ENCODE measurements at regions not wholly inside any gene's neighbourhood (a gene's known extent, or its start where the extent isn't known, plus 50 kb on each side); places are given as distances from the start of the nearest gene placed in this dataset.

DNA sequence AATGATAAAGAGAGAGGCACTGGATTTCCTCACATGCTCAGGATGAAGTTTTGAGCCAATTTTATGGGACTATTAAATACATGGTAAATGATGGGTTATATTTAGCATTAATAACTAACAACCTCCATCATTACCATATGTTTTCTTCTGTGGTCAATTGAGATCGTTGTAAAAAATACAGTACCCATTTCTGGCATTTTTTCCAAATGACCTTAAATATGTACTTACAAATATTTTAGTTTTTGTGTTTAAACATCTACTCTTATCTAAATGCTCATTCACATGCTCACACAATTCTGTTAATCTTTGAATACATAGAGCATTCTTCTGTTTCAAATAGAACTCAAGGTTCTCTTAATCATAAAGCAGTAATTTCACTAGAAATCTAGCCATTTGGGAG lies 330.0 kb upstream of the BRINP3 start:
- Histone ChIP-seq H3K9ac (ENCODE audit: control insufficient read depth, insufficient read depth, low read length) (no peak overlapping the region), H3K9me3 (replicated peaks; ENCODE audit: control insufficient read depth, insufficient read depth, low read length) (no peaks in the 10 kb centered on the region), H3K4me3 (no peak overlapping the region), H4K20me1 (ENCODE audit: control insufficient read depth, insufficient read depth) (no peaks in the 10 kb centered on the region), H3K79me2 (ENCODE audit: control insufficient read depth, insufficient read depth, low read length) (no peaks in the 10 kb centered on the region), H3K4me2 (ENCODE audit: control insufficient read depth, insufficient read depth) (no peak overlapping the region), H2AFZ (ENCODE audit: control insufficient read depth, low read depth, low read length) (no peak overlapping the region), H3K27ac (ENCODE audit: control insufficient read depth, insufficient read depth) (no peak overlapping the region), H3K27me3 (replicated peaks in 1 of 2; ENCODE audit: control insufficient read depth in 2 of 2, insufficient read depth in 2 of 2, low read length in 1 of 2) (no peaks in the 10 kb centered on the region), H3K4me1 (ENCODE audit: control insufficient read depth, insufficient read depth, low read length) (no peaks in the 10 kb centered on the region), H3K36me3 (ENCODE audit: control insufficient read depth in 2 of 2, insufficient read depth in 2 of 2, low read length in 1 of 2) (no peaks in the 10 kb centered on the region)
- ChIA-PET SMC1A (ENCODE audit: uncharacterized antibody, unreplicated experiment) (no interaction called here), CTCF (no interaction called here), POLR2A (no interaction called here), RAD21 (ENCODE audit: unreplicated experiment) (no interaction called here)
- no peak for ATAC-seq
- intact Hi-C loops (cut with micrococcal nuclease; ENCODE audit: unreplicated experiment): no loop called here
- in situ Hi-C loops (cut with MboI): no loop called here
- no peak for FAIRE-seq
- DNase-seq (ENCODE audit: low read depth, low spot score): no peak
- TF ChIP-seq, protein P1, sequence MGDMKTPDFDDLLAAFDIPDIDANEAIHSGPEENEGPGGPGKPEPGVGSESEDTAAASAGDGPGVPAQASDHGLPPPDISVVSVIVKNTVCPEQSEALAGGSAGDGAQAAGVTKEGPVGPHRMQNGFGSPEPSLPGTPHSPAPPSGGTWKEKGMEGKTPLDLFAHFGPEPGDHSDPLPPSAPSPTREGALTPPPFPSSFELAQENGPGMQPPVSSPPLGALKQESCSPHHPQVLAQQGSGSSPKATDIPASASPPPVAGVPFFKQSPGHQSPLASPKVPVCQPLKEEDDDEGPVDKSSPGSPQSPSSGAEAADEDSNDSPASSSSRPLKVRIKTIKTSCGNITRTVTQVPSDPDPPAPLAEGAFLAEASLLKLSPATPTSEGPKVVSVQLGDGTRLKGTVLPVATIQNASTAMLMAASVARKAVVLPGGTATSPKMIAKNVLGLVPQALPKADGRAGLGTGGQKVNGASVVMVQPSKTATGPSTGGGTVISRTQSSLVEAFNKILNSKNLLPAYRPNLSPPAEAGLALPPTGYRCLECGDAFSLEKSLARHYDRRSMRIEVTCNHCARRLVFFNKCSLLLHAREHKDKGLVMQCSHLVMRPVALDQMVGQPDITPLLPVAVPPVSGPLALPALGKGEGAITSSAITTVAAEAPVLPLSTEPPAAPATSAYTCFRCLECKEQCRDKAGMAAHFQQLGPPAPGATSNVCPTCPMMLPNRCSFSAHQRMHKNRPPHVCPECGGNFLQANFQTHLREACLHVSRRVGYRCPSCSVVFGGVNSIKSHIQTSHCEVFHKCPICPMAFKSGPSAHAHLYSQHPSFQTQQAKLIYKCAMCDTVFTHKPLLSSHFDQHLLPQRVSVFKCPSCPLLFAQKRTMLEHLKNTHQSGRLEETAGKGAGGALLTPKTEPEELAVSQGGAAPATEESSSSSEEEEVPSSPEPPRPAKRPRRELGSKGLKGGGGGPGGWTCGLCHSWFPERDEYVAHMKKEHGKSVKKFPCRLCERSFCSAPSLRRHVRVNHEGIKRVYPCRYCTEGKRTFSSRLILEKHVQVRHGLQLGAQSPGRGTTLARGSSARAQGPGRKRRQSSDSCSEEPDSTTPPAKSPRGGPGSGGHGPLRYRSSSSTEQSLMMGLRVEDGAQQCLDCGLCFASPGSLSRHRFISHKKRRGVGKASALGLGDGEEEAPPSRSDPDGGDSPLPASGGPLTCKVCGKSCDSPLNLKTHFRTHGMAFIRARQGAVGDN (IDR thresholded peaks at IDR 0.05): no peak
- TF ChIP-seq, protein P2, sequence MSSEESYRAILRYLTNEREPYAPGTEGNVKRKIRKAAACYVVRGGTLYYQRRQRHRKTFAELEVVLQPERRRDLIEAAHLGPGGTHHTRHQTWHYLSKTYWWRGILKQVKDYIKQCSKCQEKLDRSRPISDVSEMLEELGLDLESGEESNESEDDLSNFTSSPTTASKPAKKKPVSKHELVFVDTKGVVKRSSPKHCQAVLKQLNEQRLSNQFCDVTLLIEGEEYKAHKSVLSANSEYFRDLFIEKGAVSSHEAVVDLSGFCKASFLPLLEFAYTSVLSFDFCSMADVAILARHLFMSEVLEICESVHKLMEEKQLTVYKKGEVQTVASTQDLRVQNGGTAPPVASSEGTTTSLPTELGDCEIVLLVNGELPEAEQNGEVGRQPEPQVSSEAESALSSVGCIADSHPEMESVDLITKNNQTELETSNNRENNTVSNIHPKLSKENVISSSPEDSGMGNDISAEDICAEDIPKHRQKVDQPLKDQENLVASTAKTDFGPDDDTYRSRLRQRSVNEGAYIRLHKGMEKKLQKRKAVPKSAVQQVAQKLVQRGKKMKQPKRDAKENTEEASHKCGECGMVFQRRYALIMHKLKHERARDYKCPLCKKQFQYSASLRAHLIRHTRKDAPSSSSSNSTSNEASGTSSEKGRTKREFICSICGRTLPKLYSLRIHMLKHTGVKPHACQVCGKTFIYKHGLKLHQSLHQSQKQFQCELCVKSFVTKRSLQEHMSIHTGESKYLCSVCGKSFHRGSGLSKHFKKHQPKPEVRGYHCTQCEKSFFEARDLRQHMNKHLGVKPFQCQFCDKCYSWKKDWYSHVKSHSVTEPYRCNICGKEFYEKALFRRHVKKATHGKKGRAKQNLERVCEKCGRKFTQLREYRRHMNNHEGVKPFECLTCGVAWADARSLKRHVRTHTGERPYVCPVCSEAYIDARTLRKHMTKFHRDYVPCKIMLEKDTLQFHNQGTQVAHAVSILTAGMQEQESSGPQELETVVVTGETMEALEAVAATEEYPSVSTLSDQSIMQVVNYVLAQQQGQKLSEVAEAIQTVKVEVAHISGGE (CRISPR knock-in tag; IDR thresholded peaks at IDR 0.05): no peak
- TF ChIP-seq, protein P3, sequence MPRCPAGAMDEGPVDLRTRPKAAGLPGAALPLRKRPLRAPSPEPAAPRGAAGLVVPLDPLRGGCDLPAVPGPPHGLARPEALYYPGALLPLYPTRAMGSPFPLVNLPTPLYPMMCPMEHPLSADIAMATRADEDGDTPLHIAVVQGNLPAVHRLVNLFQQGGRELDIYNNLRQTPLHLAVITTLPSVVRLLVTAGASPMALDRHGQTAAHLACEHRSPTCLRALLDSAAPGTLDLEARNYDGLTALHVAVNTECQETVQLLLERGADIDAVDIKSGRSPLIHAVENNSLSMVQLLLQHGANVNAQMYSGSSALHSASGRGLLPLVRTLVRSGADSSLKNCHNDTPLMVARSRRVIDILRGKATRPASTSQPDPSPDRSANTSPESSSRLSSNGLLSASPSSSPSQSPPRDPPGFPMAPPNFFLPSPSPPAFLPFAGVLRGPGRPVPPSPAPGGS (IDR thresholded peaks at IDR 0.05; ENCODE audit: borderline replicate concordance, insufficient read depth, low read depth, low read length, poor library complexity, severe bottlenecking): no peak
- TF ChIP-seq CREB1 (IDR thresholded peaks at IDR 0.05; ENCODE audit: low read depth) (no peak), ATF7 (IDR thresholded peaks at IDR 0.05; ENCODE audit: low read depth) (no peak)
- TF ChIP-seq, protein P4, sequence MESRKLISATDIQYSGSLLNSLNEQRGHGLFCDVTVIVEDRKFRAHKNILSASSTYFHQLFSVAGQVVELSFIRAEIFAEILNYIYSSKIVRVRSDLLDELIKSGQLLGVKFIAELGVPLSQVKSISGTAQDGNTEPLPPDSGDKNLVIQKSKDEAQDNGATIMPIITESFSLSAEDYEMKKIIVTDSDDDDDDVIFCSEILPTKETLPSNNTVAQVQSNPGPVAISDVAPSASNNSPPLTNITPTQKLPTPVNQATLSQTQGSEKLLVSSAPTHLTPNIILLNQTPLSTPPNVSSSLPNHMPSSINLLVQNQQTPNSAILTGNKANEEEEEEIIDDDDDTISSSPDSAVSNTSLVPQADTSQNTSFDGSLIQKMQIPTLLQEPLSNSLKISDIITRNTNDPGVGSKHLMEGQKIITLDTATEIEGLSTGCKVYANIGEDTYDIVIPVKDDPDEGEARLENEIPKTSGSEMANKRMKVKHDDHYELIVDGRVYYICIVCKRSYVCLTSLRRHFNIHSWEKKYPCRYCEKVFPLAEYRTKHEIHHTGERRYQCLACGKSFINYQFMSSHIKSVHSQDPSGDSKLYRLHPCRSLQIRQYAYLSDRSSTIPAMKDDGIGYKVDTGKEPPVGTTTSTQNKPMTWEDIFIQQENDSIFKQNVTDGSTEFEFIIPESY (IDR thresholded peaks at IDR 0.05): no peak
- 0% methylated on average over 1 of the region's 1 CpG for WGBS (ENCODE audit: insufficient coverage, insufficient replicate concordance, low lambda C conversion rate, missing lambda C conversion rate)
- BruUV-seq (replicated peaks): no TSS peak

All from GM12878 (cell line).